NCI-H446 (cell line): ENCODE measurements at regions not wholly inside any gene's neighbourhood (a gene's known extent, or its start where the extent isn't known, plus 50 kb on each side); places are given as distances from the start of the nearest gene placed in this dataset.
"Not testable (repeated sequence)": the region's sequence is repeated elsewhere in the genome, so short reads cannot be mapped to it uniquely, and the experiment has no call there.

Source experiments
- DNase-seq, 2 experiments: peaks; one replicate each; lab custom pipeline; 2025; lab: John Stamatoyannopoulos, UW

DNA sequence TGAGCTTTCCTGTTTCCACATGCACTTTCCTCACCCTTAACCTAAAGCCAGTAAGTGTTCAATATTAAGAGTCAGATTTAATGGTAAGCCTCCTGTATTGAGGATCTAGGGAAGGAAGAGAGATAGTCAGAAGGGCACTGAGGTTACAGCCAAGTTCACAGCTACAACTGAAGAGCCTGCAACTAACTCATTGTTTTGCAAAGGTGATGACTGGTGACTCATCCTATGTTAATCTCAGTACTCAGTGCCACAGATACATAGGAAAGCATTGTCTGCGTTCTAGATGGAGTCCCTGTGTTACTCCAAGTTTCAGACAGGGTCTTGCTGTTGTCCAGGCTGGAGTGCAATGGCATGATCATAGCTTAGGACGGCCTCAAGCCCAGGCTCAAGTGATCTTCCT, 157.0 kb upstream of the RBM19 start:
- no peak for DNase-seq

- DNase-seq: no peak
Observed at GRCh38 chr12:114122016-114122415, 155.9 kb upstream of the RBM19 start.

- no peak for DNase-seq
Observed at GRCh38 chr12:114119316-114119715, 153.2 kb upstream of the RBM19 start.

DNA sequence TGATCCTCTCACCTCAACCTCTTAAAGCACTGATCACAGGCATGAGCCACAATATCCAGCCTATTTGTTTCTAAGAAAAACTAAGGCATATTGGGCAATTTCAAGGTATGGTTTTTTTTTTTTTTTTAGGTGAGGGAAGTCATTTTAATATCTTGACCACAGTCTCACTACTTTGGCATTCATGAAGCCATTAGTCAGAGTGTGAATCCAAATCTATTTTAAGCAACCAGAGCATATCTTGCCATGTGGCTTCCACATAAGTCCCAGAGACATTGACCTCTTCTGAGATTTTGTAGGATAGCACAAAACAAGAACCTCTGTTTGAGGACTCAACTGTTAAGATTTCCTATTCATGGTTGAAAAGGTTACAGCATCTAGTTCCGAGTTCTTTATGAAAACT, 130.3 kb upstream of the RBM19 start:
- no peak for DNase-seq

DNA sequence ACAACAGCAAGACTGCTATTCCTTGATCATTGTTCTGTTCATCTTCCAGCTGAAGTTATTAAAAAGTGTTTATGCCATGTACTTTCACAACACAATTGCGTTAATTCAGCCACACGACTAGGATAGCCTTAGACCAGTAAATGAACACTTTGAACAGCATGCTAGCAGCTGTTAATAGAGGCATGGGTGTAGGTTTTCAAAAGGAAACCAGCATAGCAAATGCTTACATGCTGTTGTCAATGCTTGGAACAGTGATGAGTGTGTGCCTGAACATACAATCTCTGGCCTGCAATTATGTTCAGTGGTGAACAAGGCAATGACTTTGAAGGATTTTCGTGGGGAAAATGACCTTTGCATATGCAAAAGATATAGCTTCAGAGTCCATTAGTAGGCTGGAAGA, 127.4 kb upstream of the RBM19 start:
- no peak for DNase-seq

DNA sequence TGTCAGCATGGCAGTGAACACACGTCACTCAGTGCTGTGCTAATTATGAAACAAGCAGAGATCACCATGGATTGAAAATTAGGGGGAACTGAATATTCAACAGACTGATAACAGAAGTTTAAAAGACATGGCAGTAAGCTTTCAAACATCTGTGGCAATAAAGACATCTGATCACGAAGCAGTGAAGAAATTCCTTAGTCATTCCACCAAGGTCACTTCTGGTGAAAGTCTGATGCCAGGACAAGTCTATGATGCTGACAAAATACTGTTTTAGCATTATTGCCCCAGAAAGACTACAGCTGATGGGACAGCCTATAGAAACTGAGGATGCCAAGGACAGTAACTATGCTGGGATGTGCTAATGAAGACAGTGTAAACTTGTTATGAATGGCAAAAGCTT, 126.9 kb upstream of the RBM19 start:
- DNase-seq: no peak

DNA sequence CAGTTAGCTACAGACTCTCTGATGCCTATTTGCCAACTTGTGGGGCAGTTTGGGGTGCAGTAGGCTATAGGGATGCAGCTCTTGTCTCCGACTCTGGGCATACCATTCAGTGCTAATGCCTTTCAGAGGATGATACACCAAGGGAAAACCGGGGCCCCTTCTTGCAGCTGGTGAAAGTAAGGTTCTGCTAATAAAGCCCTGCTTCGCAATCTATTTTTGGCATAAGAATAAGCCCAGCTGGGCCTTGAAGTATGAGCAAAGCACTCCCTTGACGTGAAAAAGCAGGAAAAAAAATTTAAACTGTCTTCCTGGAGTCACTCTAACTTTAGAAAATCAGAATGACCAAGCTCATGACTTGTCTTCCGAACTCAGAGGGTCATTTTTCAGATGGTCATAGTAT, 124.1 kb upstream of the RBM19 start:
- no peak for DNase-seq

DNA sequence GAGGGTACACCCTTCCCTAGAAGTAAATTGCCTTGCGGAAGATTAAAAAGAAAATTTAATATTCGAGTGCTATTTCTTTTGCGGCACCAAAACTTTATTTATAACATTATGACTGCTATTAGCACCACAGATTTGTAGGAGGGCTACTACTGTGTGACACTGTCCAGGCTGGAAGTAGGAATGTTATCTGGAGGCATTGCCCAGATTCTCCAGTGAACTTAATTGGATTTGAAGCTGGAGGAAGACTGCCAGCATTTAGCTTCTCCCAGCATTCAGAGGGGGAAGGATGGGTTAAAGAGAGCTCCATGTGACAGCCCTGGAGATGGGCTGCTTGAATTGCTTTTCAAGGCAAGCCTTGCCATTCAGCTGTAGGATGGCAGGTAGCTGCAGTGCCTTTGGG, 107.0 kb upstream of the RBM19 start:
- no peak for DNase-seq

DNA sequence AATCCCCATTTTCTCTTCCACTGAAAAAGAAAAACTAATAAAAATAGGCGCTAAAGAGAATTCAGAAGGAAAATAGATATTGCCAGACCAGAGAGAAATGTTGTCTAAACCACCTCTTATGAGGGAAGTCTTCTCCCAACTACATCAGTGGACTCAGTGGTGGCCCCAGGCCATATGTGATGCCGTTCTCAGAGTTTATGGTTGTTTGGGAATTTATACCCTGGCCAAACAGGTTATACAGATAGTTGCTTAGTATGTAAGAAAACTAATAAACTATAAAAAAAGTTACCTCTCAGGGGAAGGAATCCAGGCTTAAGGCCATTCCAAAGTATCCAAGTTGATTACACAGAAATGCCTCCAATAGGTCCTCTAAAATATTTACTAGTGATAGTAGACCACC, 103.4 kb upstream of the RBM19 start:
- DNase-seq: no peak

DNA sequence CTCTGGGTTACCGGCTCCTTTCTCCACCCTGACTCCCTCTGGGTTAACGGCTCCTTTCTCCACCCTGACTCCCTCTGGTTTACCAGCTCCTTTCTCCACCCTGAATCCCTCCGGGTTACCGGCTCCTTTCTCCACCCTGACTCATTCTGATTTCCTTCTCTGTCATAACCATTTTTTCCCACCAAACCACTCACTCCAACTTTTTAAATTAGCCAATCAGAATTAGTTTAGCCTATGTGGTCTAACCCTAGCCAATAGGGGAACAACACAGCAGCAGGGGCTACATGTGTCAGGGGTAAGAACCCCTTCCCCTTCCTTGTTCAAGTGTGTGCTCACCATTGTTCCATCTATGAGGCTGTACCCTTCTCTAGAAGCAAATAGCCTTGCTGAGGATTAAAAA, 98.4 kb upstream of the RBM19 start:
- DNase-seq: no peak

- DNase-seq: not testable (repeated sequence)
Observed at GRCh38 chr12:114064034-114064433, 97.9 kb upstream of the RBM19 start.

DNA sequence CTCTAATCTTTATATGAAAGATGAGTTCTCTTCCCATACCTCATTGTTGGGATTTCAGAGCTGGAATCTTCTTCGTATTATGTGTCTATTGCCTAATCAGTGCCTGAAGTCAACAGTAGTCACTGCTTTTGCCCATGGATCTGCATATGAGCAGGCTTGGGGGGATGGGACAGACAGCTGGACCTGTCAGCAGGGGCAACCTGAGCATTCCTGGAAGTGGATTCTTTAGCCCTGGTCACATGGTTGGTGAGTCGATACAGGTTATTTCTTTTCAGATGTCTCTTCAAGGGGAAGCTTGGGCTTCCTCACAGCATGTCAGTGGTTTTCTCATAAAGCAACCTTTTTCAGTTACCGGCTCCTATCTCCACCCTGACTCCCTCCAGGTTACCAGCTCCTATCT, 97.3 kb upstream of the RBM19 start:
- no peak for DNase-seq

DNA sequence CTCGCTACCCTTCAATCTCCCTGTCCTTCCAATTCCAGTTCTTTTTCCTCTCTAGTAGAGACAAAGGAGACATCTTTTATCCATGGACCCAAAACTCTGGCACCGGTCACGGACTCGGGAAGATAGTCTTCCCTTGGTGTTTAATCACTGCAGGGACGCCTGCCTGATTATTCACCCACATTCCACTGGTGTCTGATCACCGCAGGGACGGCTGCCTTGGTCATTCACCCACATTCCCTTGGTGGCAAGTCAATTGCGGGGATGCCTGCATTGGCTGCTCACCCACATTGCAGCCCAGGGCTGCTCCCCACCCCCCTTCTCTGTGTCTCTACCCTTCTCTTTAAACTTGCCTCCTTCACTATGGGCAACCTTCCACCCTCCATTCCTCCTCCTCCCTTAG, 90.2 kb upstream of the RBM19 start:
- not testable (repeated sequence) for DNase-seq

- no peak for DNase-seq
Observed at GRCh38 chr12:114054982-114055381, 88.9 kb upstream of the RBM19 start.

DNA sequence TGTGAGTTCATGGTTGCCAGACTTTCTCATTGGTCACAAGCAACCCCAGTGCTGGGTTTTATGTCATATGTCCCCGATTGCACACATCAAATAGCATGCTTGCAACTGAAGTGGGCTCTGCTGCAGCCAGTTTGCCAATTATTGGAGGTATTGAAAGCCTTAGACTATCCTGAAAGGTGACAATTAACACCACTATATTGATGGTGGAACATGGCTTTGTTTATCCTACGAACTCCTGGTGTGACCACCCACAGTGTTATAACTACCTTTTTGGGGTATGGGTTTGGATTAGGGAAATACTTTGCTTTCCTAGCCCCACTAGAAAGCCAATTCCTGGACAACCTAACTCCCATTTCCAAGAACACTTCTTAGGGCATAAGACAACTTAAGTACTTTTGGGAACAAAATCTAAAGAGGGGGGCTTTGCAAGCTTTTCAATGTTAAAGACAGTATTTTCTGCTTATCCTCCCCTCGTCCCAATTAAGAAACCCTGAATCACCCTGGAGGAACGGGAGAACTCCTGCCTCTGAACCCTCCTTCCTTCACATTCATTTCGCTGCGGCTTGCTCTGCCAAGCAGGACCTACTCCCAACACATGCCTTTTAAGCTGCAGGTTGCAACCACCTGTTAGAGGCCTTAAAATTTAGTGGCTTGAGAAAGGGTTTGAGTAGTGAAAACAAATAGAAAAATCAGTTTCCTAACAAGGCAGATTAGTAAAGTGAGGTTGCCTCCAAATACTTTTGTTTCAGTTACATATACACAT, 80.3 kb upstream of the RBM19 start:
- no peak for DNase-seq

DNA sequence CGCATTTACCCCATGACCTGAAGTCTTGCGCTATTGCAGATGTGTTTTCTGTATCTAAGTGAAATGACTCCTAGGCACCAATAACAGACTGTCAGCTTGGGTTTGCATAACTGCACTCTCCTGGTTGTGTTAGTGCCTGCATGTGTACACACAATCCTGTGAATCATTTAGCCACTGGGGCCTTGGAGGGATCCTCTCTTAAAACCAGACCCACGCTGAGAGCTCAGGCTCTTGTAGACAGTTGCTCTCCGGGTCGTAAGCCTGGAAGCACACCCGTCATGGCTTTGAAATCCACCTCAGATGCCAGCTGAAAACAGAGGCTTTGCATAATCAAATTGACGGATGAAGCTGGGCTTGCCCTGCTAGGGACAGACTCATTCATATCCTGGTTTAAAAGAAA, 79.2 kb upstream of the RBM19 start:
- DNase-seq: no peak

DNA sequence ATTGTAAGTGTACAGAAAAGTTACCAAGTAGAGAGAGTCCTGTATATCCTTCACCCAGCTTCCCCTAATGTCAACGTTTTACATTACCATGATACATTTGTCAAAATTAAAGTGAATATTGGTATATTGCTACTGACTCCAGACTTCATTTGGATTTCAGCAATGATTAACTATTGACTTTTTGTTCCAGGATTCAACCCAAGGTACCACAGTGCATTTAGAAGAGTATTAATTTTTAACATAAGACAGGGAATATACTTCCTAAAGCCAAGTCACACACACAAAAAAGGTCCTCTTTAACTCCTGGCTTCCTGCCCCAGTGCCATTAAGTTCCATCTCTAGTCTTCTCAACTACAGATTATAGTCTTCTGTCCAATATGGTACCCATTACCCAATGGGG, 75.5 kb upstream of the RBM19 start:
- DNase-seq: no peak

DNA sequence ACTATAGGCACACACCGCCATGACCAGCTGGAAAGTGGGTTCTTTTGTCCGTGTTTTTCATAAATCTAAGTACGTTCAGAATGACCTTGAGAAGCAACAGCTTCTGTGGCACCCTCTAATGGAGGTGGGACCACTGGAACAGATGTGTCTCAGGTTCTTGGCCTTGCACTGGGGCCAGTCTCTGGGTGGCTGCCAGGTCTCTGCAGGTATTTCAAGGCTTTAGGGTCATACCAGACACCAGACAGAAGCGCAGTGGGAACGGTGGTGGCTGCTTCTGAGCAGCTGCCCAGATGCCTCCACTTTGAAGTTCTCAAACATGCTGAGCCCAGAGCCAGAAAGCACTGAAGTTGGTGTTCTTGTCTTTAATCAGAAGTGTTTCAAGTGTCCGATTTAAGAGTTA, 75.0 kb upstream of the RBM19 start:
- DNase-seq: no peak

- no peak for DNase-seq
Observed at GRCh38 chr12:114038962-114039361, 72.8 kb upstream of the RBM19 start.

GRCh38 chr12:114032801-114033200, 66.7 kb upstream of the RBM19 start:
- DNase-seq: no peak

- no peak for DNase-seq
Observed at GRCh38 chr12:114030451-114030850, 64.3 kb upstream of the RBM19 start.

GRCh38 chr12:114026805-114027204, 60.7 kb upstream of the RBM19 start:
- DNase-seq: no peak

DNA sequence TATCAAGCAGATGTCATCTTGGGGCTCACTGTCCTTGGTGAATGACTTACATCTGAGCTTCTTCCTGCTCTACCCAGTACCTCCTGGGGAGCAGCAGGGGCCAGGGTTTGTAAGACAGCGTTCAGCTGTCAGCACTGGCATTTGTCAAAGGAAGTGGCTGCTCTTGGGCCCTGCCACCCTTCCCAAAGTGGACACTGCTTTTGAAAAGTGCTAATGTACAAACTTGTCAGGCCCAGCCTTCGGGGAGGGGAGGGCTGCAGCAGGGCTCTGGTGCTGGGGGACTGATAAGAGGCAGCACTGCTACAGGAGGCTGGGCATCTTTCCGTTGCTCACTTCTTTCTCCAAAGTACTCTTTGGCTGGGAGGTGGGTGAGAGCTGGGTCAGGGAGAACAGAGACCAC, 59.8 kb upstream of the RBM19 start:
- no peak for DNase-seq

- DNase-seq: not testable (repeated sequence)
Observed at GRCh38 chr12:114022081-114022480, 56.0 kb upstream of the RBM19 start.

DNA sequence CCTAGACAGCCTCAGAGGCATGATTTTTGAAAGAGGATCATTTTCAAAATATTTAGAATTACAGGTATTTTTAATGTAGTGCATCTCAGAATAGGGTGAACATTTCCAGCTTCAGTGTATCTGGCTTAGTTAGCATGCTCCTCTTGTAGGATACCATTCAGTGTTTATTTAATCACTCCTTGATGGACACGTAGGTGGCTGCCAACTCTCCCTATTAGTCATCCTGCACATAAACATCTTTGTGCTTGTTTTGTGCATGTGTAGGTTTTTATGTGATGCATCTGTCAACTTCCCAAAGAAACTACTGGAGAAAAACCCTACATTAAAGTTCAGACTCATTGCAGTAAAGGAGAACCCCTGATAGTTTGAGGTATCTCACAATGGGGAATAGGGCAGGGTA, 52.5 kb upstream of the RBM19 start:
- DNase-seq: no peak
